Prostate gland (tissue), 2 donors: ENCODE measurements at regions not wholly inside any gene's neighbourhood (a gene's known extent, or its start where the extent isn't known, plus 50 kb on each side); places are given as distances from the start of the nearest gene placed in this dataset.

Experiments used
- CTCF ChIP-seq, 4 experiments: fragments of 200-600 bp in 2 of 4; fragments of 450-650 bp in 2 of 4; sonication (generic) in 2 of 4; IDR thresholded peaks; 1 replicate in 3 of 4; 2 replicates in 1 of 4; pipeline ENCODE4 v1.5.1; 2016 to 2019; ENCODE audit warnings: antibody characterized with exemption in 4 of 4, mild to moderate bottlenecking in 2 of 4, moderate library complexity in 2 of 4
- POLR2A ChIP-seq: fragments of 450-650 bp; IDR thresholded peaks from one replicate; pipeline ENCODE4 v1.6.1; 2016; ENCODE audit warnings: antibody characterized with exemption, mild to moderate bottlenecking

- TF ChIP-seq CTCF (IDR thresholded peaks at IDR 0.05) (no peak), POLR2A (no peak)
Observed at GRCh38 chr4:57490520-57491255, 380.5 kb upstream of the IGFBP7 start.
